WTC11 (cell line): ENCODE measurements at regions not wholly inside any gene's neighbourhood (a gene's known extent, or its start where the extent isn't known, plus 50 kb on each side); places are given as distances from the start of the nearest gene placed in this dataset.

Source experiments
- CBFB ChIP-seq: sonication (generic); formaldehyde crosslinking; IDR thresholded peaks from 2 replicates; pipeline ENCODE4 v1.8.1; 2022; ENCODE audit warnings: mild to moderate bottlenecking, low read depth, missing genetic modification reagents
- ELF4 ChIP-seq: sonication (generic); formaldehyde crosslinking; IDR thresholded peaks from 2 replicates; pipeline ENCODE4 v1.8.1; 2022; ENCODE audit warnings: low read depth, mild to moderate bottlenecking, moderate library complexity, missing genetic modification reagents
- JUN ChIP-seq: sonication (generic); formaldehyde crosslinking; IDR thresholded peaks from 2 replicates; pipeline ENCODE4 v1.8.0; 2023; ENCODE audit warnings: mild to moderate bottlenecking, missing genetic modification reagents
- NFYB ChIP-seq: sonication (generic); formaldehyde crosslinking; conservative IDR thresholded peaks from 2 replicates; pipeline ENCODE4 v1.8.0; 2022; ENCODE audit warnings: low read depth, missing genetic modification reagents
- SP1 ChIP-seq: sonication (generic); formaldehyde crosslinking; conservative IDR thresholded peaks from 2 replicates; pipeline ENCODE4 v1.8.1; 2022; ENCODE audit warnings: missing genetic modification reagents
- ZNF121 ChIP-seq: sonication (generic); formaldehyde crosslinking; IDR thresholded peaks from 2 replicates; pipeline ENCODE4 v1.8.0; 2023; ENCODE audit warnings: missing genetic modification reagents
- ZNF232 ChIP-seq: sonication (generic); formaldehyde crosslinking; IDR thresholded peaks from 2 replicates; pipeline ENCODE4 v1.8.0; 2022; ENCODE audit warnings: mild to moderate bottlenecking, missing genetic modification reagents
- TF ChIP-seq, protein P1 (sequence below): fragments of 200-600 bp; IDR thresholded peaks from 2 replicates; pipeline ENCODE4 v1.8.0; 2022; ENCODE audit warnings: antibody characterized with exemption
- TF ChIP-seq, protein P2 (sequence below): sonication (generic); formaldehyde crosslinking; IDR thresholded peaks from 2 replicates; pipeline ENCODE4 v1.8.1; 2022; ENCODE audit warnings: mild to moderate bottlenecking, missing genetic modification reagents, moderate library complexity, borderline replicate concordance

DNA sequence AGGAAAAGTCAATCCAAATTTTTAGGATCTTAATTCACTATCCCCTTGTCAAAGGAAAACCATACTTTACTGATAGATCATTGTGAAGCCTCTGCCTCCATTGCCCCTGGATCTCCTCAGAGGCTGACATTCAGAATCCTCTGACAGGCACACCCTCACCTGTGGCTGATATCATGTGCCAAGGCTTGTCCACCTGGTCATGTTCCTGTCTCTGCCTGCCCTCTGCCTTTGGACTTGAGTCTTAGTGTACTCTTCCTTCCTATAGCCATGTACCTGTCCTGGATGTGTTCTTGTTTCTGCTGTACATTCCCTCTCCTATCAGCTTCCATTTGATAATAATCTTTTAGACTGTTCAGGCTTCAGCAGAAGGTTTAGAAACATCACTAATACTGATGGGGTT lies 179.4 kb downstream of the TNFSF13B start:
- no peak for TF ChIP-seq ZNF121 (CRISPR knock-in tag)
- TF ChIP-seq SP1, result no peak
- TF ChIP-seq, protein P1, sequence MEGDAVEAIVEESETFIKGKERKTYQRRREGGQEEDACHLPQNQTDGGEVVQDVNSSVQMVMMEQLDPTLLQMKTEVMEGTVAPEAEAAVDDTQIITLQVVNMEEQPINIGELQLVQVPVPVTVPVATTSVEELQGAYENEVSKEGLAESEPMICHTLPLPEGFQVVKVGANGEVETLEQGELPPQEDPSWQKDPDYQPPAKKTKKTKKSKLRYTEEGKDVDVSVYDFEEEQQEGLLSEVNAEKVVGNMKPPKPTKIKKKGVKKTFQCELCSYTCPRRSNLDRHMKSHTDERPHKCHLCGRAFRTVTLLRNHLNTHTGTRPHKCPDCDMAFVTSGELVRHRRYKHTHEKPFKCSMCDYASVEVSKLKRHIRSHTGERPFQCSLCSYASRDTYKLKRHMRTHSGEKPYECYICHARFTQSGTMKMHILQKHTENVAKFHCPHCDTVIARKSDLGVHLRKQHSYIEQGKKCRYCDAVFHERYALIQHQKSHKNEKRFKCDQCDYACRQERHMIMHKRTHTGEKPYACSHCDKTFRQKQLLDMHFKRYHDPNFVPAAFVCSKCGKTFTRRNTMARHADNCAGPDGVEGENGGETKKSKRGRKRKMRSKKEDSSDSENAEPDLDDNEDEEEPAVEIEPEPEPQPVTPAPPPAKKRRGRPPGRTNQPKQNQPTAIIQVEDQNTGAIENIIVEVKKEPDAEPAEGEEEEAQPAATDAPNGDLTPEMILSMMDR, result no peak
- TF ChIP-seq ZNF232, result no peak
- TF ChIP-seq ELF4 (CRISPR knock-in tag), result no peak
- TF ChIP-seq CBFB (CRISPR knock-in tag), result no peak
- TF ChIP-seq NFYB, result no peak
- no peak for TF ChIP-seq JUN (CRISPR knock-in tag)
- TF ChIP-seq, protein P2, sequence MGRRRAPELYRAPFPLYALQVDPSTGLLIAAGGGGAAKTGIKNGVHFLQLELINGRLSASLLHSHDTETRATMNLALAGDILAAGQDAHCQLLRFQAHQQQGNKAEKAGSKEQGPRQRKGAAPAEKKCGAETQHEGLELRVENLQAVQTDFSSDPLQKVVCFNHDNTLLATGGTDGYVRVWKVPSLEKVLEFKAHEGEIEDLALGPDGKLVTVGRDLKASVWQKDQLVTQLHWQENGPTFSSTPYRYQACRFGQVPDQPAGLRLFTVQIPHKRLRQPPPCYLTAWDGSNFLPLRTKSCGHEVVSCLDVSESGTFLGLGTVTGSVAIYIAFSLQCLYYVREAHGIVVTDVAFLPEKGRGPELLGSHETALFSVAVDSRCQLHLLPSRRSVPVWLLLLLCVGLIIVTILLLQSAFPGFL (CRISPR knock-in tag), result no peak
